ENCODE measurements at regions not wholly inside any gene's neighbourhood (a gene's known extent, or its start where the extent isn't known, plus 50 kb on each side); places are given as distances from the start of the nearest gene placed in this dataset.
"Not testable (repeated sequence)": the region's sequence is repeated elsewhere in the genome, so short reads cannot be mapped to it uniquely, and the experiment has no call there.

DNA sequence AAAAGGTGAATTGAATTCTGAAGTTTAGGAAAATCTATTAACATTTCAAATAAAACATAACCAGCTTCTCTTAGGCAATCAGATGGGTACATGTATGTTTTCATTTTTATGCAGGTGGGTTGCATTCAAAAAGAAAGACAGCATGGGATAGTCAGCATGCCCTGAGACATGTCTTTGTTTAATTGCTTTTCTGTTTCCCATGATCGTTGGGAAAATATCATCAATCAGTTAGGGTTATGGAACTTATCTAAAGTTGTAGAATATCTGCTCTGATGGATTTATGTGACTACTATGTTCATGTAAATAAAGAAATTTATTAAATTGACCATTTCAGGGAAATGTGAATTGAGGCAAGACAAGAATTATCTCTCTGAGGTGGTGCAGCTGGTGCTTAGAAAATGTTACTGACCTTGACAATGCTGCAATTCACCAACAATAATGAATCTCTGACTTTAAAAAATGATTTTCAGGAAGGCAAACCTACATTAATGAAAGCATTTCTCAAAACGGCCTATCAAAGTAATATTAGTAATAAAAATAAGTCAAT is 112.7 kb downstream of the RFPL4B start:
- no peak for DNase-seq (ENCODE audit: low read depth in 2 of 2)

- no peak for DNase-seq (ENCODE audit: low read depth in 2 of 2)
These were observed 118.0 kb downstream of the RFPL4B start for GRCh38 chr6:112464901-112465665.

DNA sequence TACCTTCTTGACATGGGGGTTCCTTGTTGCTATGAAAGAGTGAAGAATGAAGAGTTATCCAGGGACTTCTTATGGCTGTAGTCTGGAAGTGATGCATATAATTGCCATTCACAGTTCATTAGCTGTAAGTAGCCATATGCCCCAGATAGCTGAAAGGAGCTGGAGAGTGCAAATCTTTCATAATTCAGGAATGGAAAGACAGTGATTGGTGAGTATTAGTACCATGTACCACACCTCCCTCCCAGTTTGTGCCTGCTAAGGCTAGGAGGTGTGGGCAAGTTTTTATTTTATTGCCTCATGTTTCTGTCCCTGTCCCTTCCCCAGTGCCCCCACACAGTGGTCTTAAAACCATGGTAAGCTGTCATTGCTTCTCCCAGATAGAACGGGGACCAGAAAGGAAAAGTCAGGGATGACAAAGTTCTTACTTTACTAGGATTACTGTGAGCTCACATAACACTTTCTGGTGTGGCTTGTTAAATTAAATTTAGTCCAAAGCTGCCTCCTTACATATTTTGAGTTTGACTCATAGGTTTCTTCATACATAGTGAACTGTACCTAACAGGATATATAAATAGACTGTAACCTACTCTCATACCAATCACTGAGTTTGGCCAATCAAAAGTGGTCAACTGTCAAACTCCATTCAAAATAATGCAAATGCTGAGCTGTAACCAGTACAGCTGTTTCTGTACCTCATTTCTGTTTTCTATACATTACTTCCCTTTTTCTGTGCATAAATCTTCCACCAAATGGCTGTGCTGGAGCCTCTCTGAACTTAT is 119.4 kb downstream of the RFPL4B start:
- no peak for DNase-seq (ENCODE audit: low read depth in 2 of 2)

GRCh38 chr6:112468359-112468758 is 121.2 kb downstream of the RFPL4B start:
- DNase-seq (ENCODE audit: low read depth in 2 of 2): no peak

GRCh38 chr6:112469306-112469705 is 122.2 kb downstream of the RFPL4B start:
- DNase-seq (ENCODE audit: low read depth in 2 of 2): no peak

GRCh38 chr6:112470376-112470775 is 123.2 kb downstream of the RFPL4B start:
- DNase-seq (ENCODE audit: low read depth in 2 of 2): no peak

DNA sequence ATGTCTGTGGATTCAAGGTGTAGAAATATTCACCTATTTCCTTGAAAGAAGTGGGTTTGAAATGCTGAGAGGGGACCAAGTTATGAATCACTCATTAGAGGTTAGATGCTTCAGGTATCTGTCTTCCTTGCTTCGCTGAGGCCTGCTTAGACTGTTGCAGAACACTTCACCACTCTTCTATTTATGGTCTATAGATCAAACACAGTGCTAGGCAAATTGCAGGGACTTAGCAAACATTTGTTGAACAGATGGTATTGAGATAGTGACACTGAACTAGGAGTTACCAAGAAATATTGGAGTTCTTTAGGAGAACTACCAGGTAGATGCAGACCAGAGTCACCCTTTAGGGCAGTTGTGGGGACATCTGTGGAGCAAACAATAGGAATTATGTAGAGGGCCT is 123.8 kb downstream of the RFPL4B start:
- no peak for DNase-seq (ENCODE audit: low read depth in 2 of 2)

DNA sequence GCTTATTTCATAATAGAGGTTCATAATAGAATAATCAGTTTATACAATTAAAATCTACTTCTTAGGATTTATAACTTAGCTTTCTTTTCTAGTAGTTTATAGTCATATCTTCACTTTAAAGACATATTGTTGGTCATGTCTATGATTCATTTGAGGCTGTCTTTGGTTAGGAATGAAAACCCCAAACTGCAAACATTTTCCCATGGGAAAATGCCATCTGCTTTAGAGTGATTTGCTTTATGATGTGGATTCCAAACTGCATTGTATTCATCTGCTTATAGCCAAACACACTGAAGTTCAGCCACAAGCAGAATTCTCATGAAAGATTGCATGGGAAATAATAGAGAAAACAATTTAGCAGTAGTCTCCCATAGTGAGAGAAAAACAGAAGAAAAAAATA is 128.0 kb downstream of the RFPL4B start:
- no peak for DNase-seq (ENCODE audit: low read depth in 2 of 2)

GRCh38 chr6:112477125-112477524 is 130.0 kb downstream of the RFPL4B start:
- no peak for DNase-seq (ENCODE audit: low read depth in 2 of 2)

DNA sequence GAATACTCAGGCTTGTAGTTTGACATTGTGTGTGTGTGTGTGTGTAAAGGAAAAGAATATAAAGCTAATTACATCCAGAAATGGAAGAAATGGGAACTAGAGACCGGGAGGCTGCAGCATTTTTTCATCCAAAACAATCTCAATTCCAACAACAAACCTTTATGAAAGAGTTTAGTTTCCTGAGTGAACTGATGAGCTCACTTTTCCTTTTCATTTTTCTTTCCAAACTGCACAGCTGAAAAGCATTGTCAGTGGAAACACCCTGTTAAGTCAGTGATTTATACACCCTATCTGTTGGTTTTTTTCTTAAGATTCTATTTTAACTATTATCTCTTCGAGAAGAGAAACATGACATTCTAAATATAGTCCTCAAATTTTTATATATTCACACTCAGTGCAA is 130.9 kb downstream of the RFPL4B start:
- no peak for DNase-seq (ENCODE audit: low read depth in 2 of 2)

GRCh38 chr6:112479975-112480374 is 132.8 kb downstream of the RFPL4B start:
- not testable (repeated sequence) for DNase-seq (ENCODE audit: low read depth in 2 of 2)

- DNase-seq (ENCODE audit: low read depth in 2 of 2): no peak
These were observed 133.4 kb downstream of the RFPL4B start for GRCh38 chr6:112480553-112480952.

DNA sequence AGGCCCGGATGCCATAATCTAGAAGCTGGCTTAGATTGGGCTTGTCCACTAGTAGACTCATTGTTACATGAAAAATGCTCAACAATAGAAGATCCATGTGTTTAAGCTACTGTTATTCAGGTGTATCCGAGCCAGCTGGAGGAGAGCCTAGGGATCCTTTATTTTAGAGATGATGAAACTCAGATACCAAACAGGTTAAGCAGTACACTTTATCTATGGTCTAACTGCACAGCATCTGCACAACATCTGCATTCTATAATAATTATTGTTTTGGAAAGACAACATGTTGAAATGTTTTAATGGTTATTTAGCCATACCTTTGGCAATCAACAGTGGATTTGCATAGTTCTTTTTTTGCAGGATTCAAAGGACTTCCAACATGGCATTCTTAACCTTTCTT is 134.1 kb downstream of the RFPL4B start:
- DNase-seq (ENCODE audit: low read depth in 2 of 2): no peak

GRCh38 chr6:112482373-112482772 is 135.2 kb downstream of the RFPL4B start:
- no peak for DNase-seq (ENCODE audit: low read depth in 2 of 2)

GRCh38 chr6:112485120-112485826 is 138.1 kb downstream of the RFPL4B start:
- no peak for DNase-seq (ENCODE audit: low read depth in 2 of 2)

DNA sequence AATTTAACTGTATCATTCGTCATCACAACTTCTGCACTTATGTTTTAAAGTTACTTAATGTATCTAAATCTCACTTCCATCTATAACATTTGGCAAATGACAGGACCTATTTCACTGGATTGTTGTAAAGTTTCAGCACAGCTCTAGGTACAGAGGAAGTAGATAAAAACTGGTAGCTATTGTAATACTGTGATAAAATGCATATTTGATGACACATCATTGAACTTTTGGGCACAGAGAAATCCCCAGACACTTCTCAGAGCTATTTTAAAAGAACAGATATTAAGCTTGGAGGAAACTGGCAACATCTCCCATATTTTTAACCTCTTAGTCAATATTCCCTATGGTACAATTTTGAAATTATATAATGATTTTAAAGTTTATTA is 138.7 kb downstream of the RFPL4B start:
- DNase-seq (ENCODE audit: low read depth in 2 of 2): no peak

- DNase-seq (ENCODE audit: low read depth in 2 of 2): no peak
These were observed 139.3 kb downstream of the RFPL4B start for GRCh38 chr6:112486454-112486853.

- no peak for DNase-seq (ENCODE audit: low read depth in 2 of 2)
These were observed 141.1 kb downstream of the RFPL4B start for GRCh38 chr6:112488238-112488637.

- no peak for DNase-seq (ENCODE audit: low read depth in 2 of 2)
These were observed 154.6 kb downstream of the RFPL4B start for GRCh38 chr6:112501705-112502104.

DNA sequence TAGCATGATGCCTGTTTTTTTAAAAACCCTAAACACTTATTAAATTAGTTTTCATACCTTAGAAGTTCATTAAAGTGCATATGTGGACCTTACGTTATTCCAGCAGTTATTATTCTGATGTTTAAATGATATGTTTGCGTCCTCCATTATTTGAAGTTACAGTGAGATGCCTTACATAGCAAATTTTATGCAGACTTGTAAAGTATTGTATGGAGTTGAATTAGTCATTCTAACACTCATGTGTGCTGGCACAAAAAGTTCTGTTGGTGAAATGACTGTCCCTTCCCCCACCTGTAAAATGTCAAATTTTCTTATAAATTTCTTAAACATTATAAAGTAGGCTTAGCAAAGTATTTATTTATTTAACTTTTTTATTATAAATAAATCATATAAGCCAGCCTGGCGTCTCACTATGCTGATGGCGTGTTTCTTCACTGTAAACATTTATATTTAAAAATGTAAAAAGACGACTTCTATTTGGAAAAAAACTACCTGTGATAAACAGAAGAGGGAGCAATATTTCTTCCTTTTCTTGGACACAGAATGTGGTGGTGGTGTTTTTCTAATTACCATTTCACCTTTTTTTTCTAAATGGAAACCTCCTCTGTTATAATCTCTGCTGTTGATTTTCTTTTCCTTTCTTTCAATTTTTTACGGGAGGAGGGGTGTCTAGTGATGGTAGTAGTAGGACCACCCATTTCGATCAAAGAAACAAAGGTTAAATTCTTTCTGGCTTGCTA is 155.4 kb downstream of the RFPL4B start:
- DNase-seq (ENCODE audit: low read depth in 2 of 2): no peak

- DNase-seq (ENCODE audit: low read depth in 2 of 2): no peak
These were observed 156.0 kb downstream of the RFPL4B start for GRCh38 chr6:112503091-112503596.

All from stimulated activated CD4-positive, alpha-beta T cell treated with anti-CD3 and anti-CD28 coated beads, Interleukin-1b, Interleukin-23, amount 100 ng/mL, for 4 hours (primary cell).